ENCODE measurements at regions not wholly inside any gene's neighbourhood (a gene's known extent, or its start where the extent isn't known, plus 50 kb on each side); places are given as distances from the start of the nearest gene placed in this dataset.
"Not testable (repeated sequence)": the region's sequence is repeated elsewhere in the genome, so short reads cannot be mapped to it uniquely, and the experiment has no call there.

- DNase-seq: no peak
Measured at GRCh38 chr2:56515399-56515798, 331.6 kb downstream of the CCDC85A start.

DNA sequence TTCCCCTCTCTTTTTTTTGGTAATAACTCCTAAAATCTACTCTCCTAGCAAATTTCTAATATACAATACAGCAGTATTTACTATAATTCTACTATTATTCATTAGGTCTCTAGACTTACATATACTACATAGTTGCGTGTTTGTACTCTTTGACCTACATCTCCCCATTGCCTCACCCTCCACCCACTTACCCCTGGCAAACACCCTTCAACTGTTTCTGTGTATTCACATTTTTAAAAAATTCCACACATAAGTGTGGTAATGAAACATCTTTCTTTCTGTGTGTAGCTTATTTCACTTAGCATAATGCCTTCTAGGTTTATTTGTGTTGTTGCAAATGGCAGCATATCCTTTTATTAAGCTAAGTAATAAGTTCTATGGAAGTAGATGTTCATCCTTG is 336.0 kb downstream of the CCDC85A start:
- DNase-seq: peak; percentile 30

DNA sequence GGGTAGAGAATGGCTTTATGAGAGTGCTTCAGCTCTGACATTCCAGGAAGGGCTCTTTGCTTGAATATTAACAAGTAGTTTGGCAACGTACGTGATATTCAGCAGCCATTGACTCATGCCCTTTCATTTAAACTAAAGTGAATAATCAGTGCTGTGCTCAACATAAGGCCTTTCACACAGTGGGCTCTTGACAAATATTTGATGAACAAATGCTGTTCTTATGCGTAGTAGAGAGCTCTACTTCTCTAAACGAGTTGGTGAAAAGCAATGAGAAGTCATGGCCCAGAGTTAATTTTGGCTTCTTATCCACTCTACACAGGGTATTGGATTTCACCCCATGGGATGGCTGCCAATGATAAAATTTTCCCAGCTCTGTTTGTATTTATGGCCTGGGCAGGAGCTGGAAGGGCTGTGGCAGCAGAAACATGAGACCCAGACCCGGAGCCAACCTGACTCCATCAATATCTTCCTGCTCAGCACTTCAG is 338.9 kb downstream of the CCDC85A start:
- DNase-seq: peak; percentile 31

DNA sequence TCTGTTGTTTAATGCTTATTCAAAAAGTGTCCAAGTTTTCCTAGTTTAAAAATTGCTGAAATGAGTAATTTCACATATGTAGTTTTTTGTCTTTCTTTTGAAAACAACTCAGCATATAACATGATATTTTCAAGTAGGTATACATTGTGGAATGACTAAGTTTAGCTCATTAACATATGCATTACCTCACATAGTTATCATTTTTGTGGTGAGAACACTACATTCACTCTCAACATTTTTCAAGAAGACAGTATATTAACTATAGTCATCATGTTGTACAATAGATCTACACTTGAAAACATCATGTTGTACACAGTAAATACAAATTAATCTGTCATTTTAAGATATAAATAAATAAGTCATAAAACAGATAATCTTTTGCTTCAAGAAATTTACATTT is 340.0 kb downstream of the CCDC85A start:
- peak; percentile 58 for DNase-seq

- peak; percentile 29 for DNase-seq
Measured at GRCh38 chr2:56531668-56532420, 348.1 kb downstream of the CCDC85A start.

- peak; percentile 79 for DNase-seq
Measured at GRCh38 chr2:56534321-56534720, 350.5 kb downstream of the CCDC85A start.

DNA sequence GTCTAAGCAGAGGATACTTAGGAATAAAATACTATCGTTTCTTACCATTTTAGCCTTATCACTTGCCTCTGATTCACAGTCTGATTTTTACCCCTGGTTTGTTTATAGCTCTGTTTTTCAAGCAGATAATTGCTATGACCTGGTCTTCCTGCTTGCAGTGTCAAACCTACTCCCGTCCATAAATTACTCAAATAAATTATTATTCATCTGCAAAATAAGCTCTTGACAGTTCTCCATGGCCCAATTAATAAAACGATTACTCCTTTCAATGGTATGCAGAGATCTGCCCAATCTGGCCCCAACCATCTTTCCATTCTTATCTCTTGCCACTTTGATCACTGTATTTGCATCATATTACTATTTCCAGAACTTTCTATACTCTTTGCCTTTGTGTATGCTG is 354.0 kb downstream of the CCDC85A start:
- DNase-seq: no peak

DNA sequence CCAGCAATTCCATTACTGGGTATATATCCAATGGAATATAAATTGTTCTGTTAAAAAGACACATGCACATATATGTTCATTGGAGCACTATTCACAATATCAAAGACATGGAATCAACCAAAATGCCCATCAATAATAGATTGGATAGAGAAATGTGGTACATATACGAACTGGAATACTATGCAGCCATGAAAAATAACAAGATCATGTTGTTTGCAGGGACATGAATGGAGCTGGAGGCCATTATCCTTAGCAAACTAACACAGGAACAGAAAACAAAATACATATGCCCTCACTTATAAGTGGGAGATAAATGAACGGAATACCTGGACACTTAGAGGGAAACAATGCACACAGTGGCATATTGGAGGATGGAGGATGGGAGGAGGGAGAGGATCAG is 355.8 kb downstream of the CCDC85A start:
- no peak for DNase-seq

- DNase-seq: no peak
Measured at GRCh38 chr2:56540467-56540866, 356.7 kb downstream of the CCDC85A start.

- DNase-seq: peak; percentile 57
Measured at GRCh38 chr2:56540916-56541315, 357.1 kb downstream of the CCDC85A start.

DNA sequence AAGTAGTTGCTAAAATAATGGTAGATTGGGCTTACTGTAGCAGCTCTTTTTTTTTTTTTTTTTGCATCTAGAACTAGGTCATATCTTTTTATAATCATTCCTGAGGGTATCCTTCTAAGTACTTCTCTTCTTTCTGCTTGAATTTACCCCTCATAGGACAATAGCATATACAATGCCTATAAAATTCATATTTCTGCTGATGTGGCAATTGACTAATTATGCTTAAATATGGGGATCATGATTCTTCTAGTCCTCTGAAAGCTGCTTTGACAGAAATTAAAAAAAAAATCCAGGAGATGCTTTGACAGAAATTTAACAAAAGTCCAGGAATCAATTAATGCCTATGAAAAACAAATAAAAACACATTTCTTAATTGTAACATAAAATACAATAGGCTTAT is 358.4 kb downstream of the CCDC85A start:
- DNase-seq: no peak

DNA sequence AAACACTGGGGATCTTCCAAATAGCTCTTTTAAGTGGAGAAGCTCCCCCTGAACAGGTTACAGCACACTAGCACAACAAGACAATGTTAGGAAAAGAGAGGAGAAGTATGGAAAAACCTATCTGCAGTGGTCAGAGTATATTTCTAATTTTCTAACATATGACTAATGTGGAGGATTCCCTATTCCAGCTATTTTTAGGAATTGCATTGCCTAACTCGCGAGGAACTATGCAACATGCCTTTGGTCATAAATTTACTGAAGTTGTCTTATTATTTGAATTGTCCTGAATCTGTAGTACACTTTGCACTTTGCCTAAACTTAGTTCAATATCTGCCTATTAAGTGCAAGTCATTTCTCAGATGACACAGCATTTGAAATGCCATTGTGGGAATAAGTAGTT is 381.4 kb downstream of the CCDC85A start:
- DNase-seq: peak; percentile 44

GRCh38 chr2:56571074-56571473 is 387.3 kb downstream of the CCDC85A start:
- no peak for DNase-seq

- DNase-seq: no peak
Measured at GRCh38 chr2:56576001-56576400, 392.2 kb downstream of the CCDC85A start.

DNA sequence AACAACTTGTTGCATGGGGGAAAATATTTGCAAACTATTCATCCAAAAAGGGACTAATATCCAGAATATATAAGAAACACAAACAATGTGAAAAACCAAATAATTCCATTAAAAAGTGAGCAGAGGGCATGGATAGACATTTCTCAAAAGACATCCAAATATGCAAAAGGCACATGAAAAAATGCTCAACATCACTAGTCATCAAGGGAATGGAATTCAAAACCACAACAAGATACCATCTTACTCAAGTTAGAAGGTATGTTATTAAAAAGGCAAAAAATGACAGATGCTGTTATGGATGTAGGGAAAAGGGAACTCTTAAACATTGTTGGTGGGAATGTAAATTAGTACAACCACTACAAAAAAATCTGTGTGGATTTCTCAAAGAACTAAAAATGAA is 396.5 kb downstream of the CCDC85A start:
- DNase-seq: peak; percentile 88

DNA sequence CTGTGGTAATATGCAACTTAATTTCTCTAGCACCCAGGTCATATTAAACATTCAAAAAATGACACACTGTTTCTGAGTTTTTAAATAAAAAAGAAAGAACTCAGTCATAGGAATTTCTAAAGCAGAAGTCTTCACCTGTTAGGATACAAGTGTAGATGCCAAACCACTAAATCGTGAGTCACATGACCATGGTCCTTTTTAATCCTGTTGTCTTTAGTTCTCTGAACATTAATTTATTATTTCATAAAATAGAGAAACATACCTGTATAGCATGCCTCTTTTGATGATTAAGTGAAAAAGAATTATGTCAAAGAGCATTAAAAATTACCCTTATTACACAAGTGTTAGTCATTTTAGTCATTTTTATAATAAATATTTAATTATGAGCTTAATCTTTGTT is 398.8 kb downstream of the CCDC85A start:
- no peak for DNase-seq

DNA sequence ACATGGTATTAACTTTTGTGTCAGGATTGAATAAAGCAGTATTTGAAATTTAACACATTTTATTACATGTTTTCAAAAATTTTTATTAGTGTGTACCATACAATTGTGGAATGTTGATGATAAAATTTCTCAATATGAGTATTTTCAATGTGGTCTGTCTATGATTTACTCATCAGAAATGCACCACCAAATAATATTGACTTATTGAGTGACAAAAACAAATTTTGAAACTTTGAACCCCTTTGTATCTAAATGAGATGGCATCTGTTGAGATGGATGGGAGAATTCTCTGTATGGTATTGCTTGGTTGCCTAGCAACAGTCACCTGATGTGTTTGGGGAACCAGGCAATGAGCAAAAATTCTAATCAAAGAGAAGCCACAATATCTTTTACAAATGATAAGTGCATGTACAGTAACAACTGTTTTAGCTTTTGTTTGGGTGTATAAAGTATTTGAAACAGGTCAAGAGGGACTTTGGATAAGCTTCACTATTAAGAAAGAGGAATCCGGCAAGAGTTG is 400.1 kb downstream of the CCDC85A start:
- no peak for DNase-seq

- DNase-seq: peak; percentile 55
Measured at GRCh38 chr2:56587456-56587855, 403.7 kb downstream of the CCDC85A start.

GRCh38 chr2:56589194-56589593 is 405.4 kb downstream of the CCDC85A start:
- DNase-seq: no peak

DNA sequence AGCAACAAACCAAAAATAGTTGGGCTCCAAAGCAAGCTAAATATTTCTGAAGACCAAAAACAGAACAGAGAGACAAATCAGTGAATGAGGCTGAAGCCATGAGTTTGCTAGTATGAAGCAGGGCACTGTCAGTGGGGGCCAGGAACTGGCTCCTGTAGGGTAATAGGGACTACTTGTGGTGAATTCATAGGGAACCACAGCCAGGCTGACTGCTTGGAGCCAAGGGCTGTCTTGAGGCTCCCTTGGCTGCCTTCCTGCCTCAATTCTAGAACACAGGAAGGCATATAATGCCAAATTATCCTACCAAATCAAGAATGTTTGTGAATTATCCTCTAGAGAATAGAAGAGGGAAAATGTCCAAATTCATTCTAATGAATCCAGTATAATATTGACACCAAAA is 406.0 kb downstream of the CCDC85A start:
- no peak for DNase-seq

GRCh38 chr2:56590611-56591010 is 406.8 kb downstream of the CCDC85A start:
- DNase-seq: no peak

GRCh38 chr2:56606086-56606485 is 422.3 kb downstream of the CCDC85A start:
- not testable (repeated sequence) for DNase-seq

DNA sequence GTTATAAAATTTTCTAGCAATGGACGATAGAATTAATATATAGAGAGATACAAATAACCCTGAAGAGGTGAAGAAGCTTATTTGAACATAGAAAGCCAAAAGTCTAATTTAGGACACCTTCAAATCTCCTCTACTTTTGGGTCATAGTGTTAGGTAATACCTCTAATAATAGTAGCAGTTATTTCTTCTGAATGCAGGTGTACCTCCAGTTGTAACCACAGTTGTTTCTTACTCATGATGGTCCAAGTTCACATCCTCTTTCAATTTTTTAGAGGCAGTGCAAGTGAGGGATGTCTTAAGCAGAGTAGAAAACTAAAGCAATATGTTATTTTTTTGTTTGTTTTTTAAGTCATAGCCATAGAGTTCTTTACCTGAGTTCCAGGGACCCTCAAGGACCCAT is 429.5 kb downstream of the CCDC85A start:
- no peak for DNase-seq

GRCh38 chr2:56613920-56614319 is 430.1 kb downstream of the CCDC85A start:
- peak; percentile 76 for DNase-seq

GRCh38 chr2:56615760-56616159 is 432.0 kb downstream of the CCDC85A start:
- DNase-seq: no peak
